Psoas muscle (tissue), 7 donors: ENCODE measurements at regions not wholly inside any gene's neighbourhood (a gene's known extent, or its start where the extent isn't known, plus 50 kb on each side); places are given as distances from the start of the nearest gene placed in this dataset.

Source experiments
- ATAC-seq, 4 donors: fragments of 200-7000 bp; cut with Tn5 transposase; one replicate each; pipeline ENCODE4 v1.9.1; 2020; ENCODE audit warnings: moderate library complexity in 3 of 4, mild to moderate bottlenecking in 2 of 4
- DNase-seq, 2 donors: peaks; one replicate each; pipeline ENCODE4 v3.0.0-alpha.2; 2020
- H3K27ac ChIP-seq: fragments of 200-600 bp; one replicate; pipeline ENCODE4 v1.8.0; 2022
- H3K27me3 ChIP-seq, 3 donors: fragments of 200-600 bp in 1 of 3; one replicate each; pipeline versions ENCODE4 v1.6.1 to v1.8.0; 2013 to 2022; ENCODE audit warnings: low read length in 2 of 3, mild to moderate bottlenecking in 2 of 3, moderate library complexity in 1 of 3; ENCODE audit not compliant: insufficient read depth in 3 of 3
- H3K36me3 ChIP-seq, 2 donors: fragments of 200-600 bp in 1 of 2; one replicate each; pipeline versions ENCODE4 v1.6.1 to v1.8.0; 2013 to 2022; ENCODE audit warnings: low read depth in 1 of 2, mild to moderate bottlenecking in 1 of 2, moderate library complexity in 1 of 2; ENCODE audit not compliant: insufficient read depth in 1 of 2
- H3K4me1 ChIP-seq: fragments of 200-600 bp; one replicate; pipeline ENCODE4 v1.8.0; 2022
- H3K4me3 ChIP-seq: fragments of 200-600 bp; one replicate; pipeline ENCODE4 v1.8.0; 2022; ENCODE audit warnings: mild to moderate bottlenecking
- H3K9me3 ChIP-seq: fragments of 200-600 bp; one replicate; pipeline ENCODE4 v1.8.0; 2022
- CTCF ChIP-seq: fragments of 200-600 bp; IDR thresholded peaks from one replicate; pipeline ENCODE4 v1.8.0; 2022; ENCODE audit warnings: antibody characterized with exemption
- WGBS, 3 donors: extraction: QIAGEN DNeasy Blood & Tissue Kit; methylation state at CpG; one replicate each; pipeline versions ENCODE4 v1.1.6 to v1.1.7; 2013; 5-methylcytosine and 5-hydroxymethylcytosine counted together
- intact Hi-C, 2 donors: fragments of 100-400 bp; cut with DNase I; formaldehyde crosslinking; loops; one replicate each; pipeline versions ENCODE4 v1.11.0 to v1.14.2; 2022
- donor health status: healthy with polysubstance abuse.
- donor health status: DM: no; HTN: no; CAD: no; lungs with moderate emphysema.
- donor health status: Bipolar disorder and iron deficiency.
- donor health status: healthy.
- donor health status: DM: yes; HTN: yes; CAD: no.
- donor health status: DM: no; HTN: no; CAD: no.
- donor health status: DM: yes; HTN: yes; CAD: no.

GRCh38 chr10:21398563-21399231 lies 126.8 kb downstream of the SKIDA1 start:
- H3K9me3 ChIP-seq: peaks cover 6% of the 10 kb centered on the region
- no peaks in the 10 kb centered on the region for H3K36me3 ChIP-seq
- no peak overlapping the region for H3K27ac ChIP-seq
- intact Hi-C loops: no loop called here
- H3K27me3 ChIP-seq: no peaks in the 10 kb centered on the region
- 55 to 74% (median 55%) methylated on average over 2 of the region's 2 CpGs for WGBS, 3 donors
- H3K4me3 ChIP-seq: no peak overlapping the region
- no peaks in the 10 kb centered on the region for H3K4me1 ChIP-seq
- no peak for TF ChIP-seq CTCF
- no peak for DNase-seq
- ATAC-seq: no peak

GRCh38 chr10:21396889-21397288 lies 128.6 kb downstream of the SKIDA1 start:
- no peak for TF ChIP-seq CTCF
- Histone ChIP-seq H3K27ac (no peak overlapping the region), H3K4me3 (no peak overlapping the region), H3K27me3 (no peaks in the 10 kb centered on the region), H3K36me3 (no peaks in the 10 kb centered on the region), H3K4me1 (no peaks in the 10 kb centered on the region), H3K9me3 (peaks cover 6% of the 10 kb centered on the region)
- DNase-seq (no peak), ATAC-seq (no peak)
- WGBS, 3 donors: 54 to 74% (median 64%) methylated on average over 1 of the region's 1 CpG
- intact Hi-C loops: no loop called here

- Histone ChIP-seq H3K4me3 (no peak overlapping the region), H3K4me1 (no peaks in the 10 kb centered on the region), H3K27ac (no peak overlapping the region), H3K27me3 (no peaks in the 10 kb centered on the region), H3K36me3 (no peaks in the 10 kb centered on the region), H3K9me3 (peaks cover 6% of the 10 kb centered on the region)
- WGBS, 3 donors: 93 to 94% (median 94%) methylated on average over 20 of the region's 20 CpGs
- DNase-seq (no peak), ATAC-seq (no peak)
- intact Hi-C loops: no loop called here
- no peak for TF ChIP-seq CTCF
Observed at GRCh38 chr10:21393931-21394330, 131.6 kb downstream of the SKIDA1 start.

- Histone ChIP-seq H3K9me3 (no peaks in the 10 kb centered on the region), H3K27me3 (no peaks in the 10 kb centered on the region), H3K4me3 (no peak overlapping the region), H3K27ac (no peak overlapping the region), H3K4me1 (no peaks in the 10 kb centered on the region), H3K36me3 (no peaks in the 10 kb centered on the region)
- no peak for DNase-seq
- ATAC-seq: no peak
- intact Hi-C loops: no loop called here
- no peak for TF ChIP-seq CTCF
- 81 to 87% (median 86%) methylated on average over 8 of the region's 8 CpGs for WGBS, 3 donors
Observed at GRCh38 chr10:21388589-21388988, 136.9 kb downstream of the SKIDA1 start.

- DNase-seq (no peak), ATAC-seq (no peak)
- WGBS, 3 donors: 79 to 82% (median 82%) methylated on average over 11 of the region's 11 CpGs
- Histone ChIP-seq H3K4me3 (no peak overlapping the region), H3K27me3 (no peaks in the 10 kb centered on the region), H3K27ac (no peak overlapping the region), H3K36me3 (no peaks in the 10 kb centered on the region), H3K9me3 (no peaks in the 10 kb centered on the region), H3K4me1 (no peaks in the 10 kb centered on the region)
- intact Hi-C loops: no loop called here
- no peak for TF ChIP-seq CTCF
Observed at GRCh38 chr10:21387868-21388267, 137.6 kb downstream of the SKIDA1 start.
